HG03196 (cell line): ENCODE measurements at regions not wholly inside any gene's neighbourhood (a gene's known extent, or its start where the extent isn't known, plus 50 kb on each side); places are given as distances from the start of the nearest gene placed in this dataset.

Experiments
- ATAC-seq: cut with Tn5 transposase; IDR thresholded peaks from one replicate; pipeline ENCODE4 v1.9.1; 2021; ENCODE audit not compliant: unreplicated experiment

GRCh38 chr20:23232679-23233308, 117.8 kb upstream of the NXT1 start:
- ATAC-seq, result no peak

GRCh38 chr20:23232219-23232581, 118.4 kb upstream of the NXT1 start:
- no peak for ATAC-seq

GRCh38 chr20:23231561-23232218, 118.9 kb upstream of the NXT1 start:
- ATAC-seq, result no peak

- ATAC-seq, result no peak
These were observed 119.7 kb upstream of the NXT1 start for GRCh38 chr20:23230766-23231385.

DNA sequence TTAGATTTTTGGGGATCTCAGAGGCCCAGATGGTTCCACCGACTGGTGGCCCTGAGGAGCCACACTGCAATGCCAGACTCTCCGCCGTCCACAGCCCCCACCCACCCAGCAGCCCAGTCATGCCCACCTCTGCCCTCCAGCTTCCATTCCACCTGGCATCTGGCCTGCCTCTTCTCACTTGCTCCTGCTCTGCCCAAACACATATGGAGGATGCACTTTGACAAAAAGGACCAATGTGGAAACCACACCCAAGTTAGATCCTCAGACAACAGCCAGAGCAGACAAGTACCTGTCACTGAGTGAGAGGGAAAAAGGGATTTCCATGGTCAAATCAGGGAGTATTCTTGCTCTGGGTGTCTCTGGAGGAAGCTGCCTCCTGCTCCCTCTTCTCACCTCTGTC, 120.6 kb upstream of the NXT1 start:
- no peak for ATAC-seq

GRCh38 chr20:23228912-23229311, 121.7 kb upstream of the NXT1 start:
- no peak for ATAC-seq

- ATAC-seq, result no peak
These were observed 122.6 kb upstream of the NXT1 start for GRCh38 chr20:23227976-23228375.

DNA sequence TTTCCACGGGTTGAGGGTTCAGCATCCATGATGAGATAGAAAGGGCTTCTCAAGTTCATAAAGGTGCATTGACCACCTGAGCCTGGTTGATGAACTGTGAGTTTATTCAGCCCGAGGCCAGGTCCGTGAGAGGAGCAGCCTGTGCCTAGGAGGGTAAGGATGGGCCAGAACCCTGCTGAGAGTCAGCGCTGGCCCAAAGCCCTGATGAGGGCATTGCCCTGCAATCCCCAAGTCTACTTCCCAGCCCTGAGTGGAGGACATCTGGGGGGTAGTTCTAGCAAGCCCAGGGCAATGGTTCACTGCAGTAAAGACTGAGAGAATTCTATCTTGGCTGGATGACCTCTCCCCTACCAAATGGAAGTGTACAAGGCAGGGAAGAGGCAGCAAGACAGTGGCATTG, 123.3 kb upstream of the NXT1 start:
- no peak for ATAC-seq

GRCh38 chr20:23226612-23227265, 123.9 kb upstream of the NXT1 start:
- ATAC-seq, result no peak

DNA sequence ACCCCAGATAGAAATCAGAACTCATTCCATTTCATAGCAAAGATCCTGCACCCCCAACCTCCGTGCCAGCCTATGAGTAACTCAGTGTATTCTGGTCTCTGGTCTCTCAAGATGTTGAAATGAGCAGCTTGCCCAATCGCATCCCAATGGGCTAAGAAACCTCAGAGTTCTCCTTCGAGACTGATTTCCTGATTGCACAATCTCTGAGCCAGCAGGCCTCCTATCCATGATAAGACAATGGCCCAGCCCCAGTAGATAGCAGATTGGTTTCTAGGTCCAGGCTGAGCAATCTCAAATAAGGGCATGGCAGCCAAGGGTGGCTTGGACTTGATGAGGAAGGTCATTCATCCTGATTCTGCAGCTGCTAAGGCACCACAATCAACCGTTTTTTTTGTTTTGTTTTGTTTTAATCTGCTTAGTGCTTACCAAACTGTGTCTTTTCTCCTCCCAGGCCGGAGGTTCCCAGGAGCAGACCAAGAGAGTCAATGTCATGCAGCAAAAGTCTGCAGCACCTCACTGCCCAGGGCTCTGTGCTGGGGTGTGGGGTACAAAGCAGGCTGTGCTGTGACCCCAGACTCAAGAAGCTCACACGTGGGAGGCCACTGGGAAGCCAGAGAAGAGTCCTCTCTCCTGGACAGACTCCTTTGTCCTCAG, 125.1 kb upstream of the NXT1 start:
- ATAC-seq, result no peak

DNA sequence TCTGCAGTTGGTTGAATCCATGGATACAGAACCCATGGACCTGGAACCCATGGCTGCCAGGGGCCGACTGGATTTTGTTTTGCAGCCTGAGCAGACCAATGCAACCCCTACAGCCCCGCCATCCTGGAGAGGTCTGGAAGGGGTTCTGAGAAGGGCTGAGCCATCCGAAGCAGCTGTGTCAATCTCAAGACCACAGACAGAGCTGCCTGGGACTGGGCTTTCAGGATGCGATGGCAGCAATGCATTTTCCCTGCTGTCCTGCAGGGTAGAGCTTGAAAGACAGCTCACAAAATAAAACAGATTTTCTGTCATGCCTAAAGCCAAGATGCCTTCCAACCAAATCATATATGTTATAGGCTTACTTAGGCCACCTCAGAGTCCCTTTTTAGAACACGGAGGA, 125.8 kb upstream of the NXT1 start:
- no peak for ATAC-seq

DNA sequence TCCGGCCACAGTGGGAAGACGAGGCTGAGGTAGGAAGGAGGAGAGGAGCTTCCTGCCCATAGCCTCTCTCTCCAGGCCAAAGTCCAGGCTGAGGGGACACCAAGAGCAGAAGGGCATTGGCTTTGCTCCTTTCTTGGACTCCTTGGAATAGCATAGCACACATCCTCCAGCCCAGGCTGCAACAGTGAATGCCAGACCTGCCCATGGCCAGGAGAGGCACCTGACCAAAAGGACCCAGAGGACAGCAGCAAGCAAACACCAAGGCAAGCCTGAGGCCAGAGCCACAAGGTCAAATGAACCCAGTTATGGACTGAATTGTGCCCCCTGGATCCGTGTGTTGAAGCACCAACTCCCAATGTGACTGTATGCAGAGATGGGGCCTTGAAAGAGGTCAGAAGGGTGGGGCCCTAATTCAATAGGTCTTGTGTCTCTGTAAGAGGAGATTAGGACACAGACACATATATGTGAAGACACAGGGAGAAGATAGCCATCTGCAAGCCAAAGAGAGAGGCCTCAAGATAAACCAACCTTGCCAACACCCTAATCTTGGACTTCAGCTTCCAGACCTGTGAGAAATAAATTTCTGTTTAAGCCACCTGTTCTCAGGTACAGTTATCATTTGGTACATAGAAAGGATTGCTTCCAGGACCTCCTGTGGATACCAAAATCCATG, 126.5 kb upstream of the NXT1 start:
- no peak for ATAC-seq

DNA sequence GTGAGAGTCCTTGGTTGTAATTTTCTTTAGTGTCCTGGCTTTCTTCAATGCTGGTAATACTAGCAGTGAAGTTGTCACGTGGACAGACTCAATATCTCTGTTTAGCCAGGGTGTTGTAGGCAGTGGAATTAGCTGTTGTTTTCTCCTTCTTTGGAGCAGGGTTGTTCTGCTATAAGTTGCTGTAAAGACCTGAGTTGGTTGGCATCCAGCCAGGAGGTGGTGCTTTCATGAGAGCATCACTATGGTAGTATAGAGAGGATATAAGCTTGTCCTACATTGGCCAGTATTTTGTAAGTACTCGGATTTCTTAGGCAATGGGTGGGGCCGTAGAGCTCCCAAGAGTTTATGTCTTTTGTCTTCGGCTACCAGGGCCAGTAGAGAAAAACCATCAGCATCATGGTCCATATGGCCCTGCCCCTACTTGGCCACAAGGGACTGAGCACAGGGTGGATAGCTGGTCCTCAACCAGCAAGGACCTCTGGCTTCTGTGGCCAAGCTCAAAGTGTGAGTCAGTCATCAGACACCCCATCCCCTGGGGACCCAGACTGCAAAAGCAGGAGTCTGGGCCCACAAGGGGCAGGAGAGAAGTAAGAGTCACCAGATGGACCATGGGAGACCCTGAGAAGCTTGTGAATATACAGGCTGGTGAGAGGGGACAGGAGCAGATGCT, 127.9 kb upstream of the NXT1 start:
- no peak for ATAC-seq

DNA sequence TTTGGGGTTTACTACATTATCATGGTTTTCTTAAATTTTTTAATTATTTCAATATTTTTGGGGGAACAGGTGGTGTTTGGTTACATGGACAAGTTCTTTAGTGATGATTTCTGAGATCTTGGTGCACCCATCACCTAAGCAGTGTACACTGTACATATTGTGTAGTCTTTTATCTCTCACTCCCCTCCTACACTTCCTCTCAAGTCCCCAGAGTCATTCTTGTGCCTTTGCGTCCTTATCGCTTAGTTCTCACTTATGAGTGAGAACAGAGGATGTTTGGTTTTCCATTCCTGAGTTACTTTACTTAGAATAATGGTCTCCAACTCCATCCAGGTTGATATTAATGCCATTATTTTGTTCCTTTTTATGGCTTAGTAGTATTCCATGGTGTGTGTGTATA, 130.9 kb upstream of the CD93 start:
- no peak for ATAC-seq

GRCh38 chr20:23215344-23215995, 129.3 kb upstream of the CD93 start:
- ATAC-seq, result no peak

DNA sequence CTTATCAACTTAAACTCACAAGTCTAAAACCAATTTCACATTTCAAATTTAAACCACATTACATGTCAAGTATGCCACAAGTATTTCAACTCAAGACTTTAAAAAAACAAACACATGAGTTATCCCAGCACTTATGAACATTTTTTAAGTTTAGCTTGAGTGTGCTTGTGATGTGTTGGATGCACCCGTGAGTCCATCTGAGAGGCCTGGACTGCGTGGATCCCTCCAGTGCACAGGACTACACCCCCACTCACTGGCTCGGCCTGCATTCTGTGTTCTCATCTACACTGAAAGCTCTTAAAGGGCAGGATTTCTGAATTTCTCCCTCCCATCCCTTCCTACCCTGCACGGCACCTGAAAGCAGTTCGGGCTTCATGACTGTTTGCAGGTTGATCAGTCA, 128.8 kb upstream of the CD93 start:
- no peak for ATAC-seq

- ATAC-seq, result no peak
These were observed 126.4 kb upstream of the CD93 start for GRCh38 chr20:23212464-23212995.

DNA sequence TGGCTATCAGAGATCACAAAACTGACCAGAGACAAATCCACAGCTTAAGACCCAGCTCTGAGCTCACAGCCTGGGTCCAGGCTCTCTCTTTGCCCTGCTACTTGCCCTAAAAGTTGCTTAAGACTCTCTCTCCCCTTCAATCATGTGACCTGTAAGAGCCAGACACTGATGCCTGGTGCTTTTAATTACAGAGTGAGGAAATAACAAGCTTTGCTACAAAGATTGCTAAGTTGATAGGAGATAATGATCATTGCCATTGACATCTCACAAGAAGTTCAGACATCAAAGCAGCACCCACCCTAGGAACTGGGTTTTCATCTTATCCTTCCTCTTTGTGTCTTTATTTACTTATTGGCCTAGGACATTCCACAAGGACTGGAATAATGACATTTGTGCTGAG, 125.9 kb upstream of the CD93 start:
- ATAC-seq, result no peak

DNA sequence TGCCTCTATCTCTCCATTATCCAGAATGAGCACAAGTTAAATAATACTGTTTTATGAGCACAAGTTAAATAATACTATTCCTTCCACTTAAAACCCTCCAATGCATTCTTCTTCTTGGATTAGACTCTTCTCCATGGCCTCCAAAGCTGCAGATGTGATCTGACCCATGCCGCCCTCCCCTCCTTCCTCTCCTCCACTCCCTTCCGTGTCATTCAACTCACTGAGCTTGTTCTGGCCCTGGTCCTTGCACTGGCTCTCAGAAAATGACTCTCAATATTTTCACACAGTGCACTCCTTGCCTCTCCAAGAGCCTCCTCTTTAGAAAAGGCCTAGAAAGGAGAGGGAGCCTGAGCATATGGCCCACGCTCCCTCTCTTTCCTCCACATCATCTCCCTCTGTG, 125.0 kb upstream of the CD93 start:
- ATAC-seq, result no peak
